H9 (cell line): ENCODE measurements at regions not wholly inside any gene's neighbourhood (a gene's known extent, or its start where the extent isn't known, plus 50 kb on each side); places are given as distances from the start of the nearest gene placed in this dataset.

Experiments
- DNase-seq: peaks from one replicate; pipeline ENCODE4 v3.0.0-alpha.2; 2017
- H2AFZ ChIP-seq: one replicate; pipeline ENCODE4 v1.6.1; 2013; ENCODE audit warnings: mild to moderate bottlenecking, low read length, control low read depth, moderate library complexity
- H2AK5ac ChIP-seq: 2 replicates; pipeline ENCODE4 v1.6.1; 2013; ENCODE audit warnings: low read length, control low read depth, mixed read lengths; ENCODE audit not compliant: insufficient read length
- H2BK120ac ChIP-seq: one replicate; pipeline ENCODE4 v1.6.1; 2013; ENCODE audit warnings: low read depth, mild to moderate bottlenecking, low read length, control low read depth, inconsistent platforms; ENCODE audit not compliant: poor library complexity, severe bottlenecking
- H2BK12ac ChIP-seq: 2 replicates; pipeline ENCODE4 v1.6.1; 2013; ENCODE audit warnings: low read length, control low read depth, mixed read lengths, low read depth; ENCODE audit not compliant: insufficient read length
- H2BK15ac ChIP-seq: 2 replicates; pipeline ENCODE4 v1.6.1; 2013; ENCODE audit warnings: low read depth, low read length, control low read depth
- H2BK20ac ChIP-seq: one replicate; pipeline ENCODE4 v1.6.1; 2013; ENCODE audit warnings: low read depth, mild to moderate bottlenecking, low read length, control low read depth, inconsistent platforms; ENCODE audit not compliant: poor library complexity, severe bottlenecking
- H2BK5ac ChIP-seq: 2 replicates; pipeline ENCODE4 v1.6.1; 2013; ENCODE audit warnings: low read length, control low read depth, mixed read lengths; ENCODE audit not compliant: insufficient read length
- H3K14ac ChIP-seq: 2 replicates; pipeline ENCODE4 v1.6.1; 2013; ENCODE audit warnings: low read length, control low read depth; ENCODE audit not compliant: insufficient read depth
- H3K18ac ChIP-seq: 2 replicates; pipeline ENCODE4 v1.6.1; 2013; ENCODE audit warnings: low read depth, mild to moderate bottlenecking, mixed read lengths, low read length, control low read depth; ENCODE audit not compliant: insufficient read length
- H3K23ac ChIP-seq: 2 replicates; pipeline ENCODE4 v1.6.1; 2013; ENCODE audit warnings: low read length, control low read depth, mixed read lengths, low read depth; ENCODE audit not compliant: insufficient read length
- H3K23me2 ChIP-seq: 2 replicates; pipeline ENCODE4 v1.6.1; 2013; ENCODE audit warnings: low read depth, mild to moderate bottlenecking, mixed read lengths, low read length, control low read depth; ENCODE audit not compliant: insufficient read length, poor library complexity, severe bottlenecking
- H3K27ac ChIP-seq: 2 replicates; pipeline ENCODE4 v1.5.1; 2013; ENCODE audit warnings: low read length, control low read depth, mixed read lengths, low read depth; ENCODE audit not compliant: insufficient read length
- H3K27me3 ChIP-seq: 2 replicates; pipeline ENCODE4 v1.6.1; 2013; ENCODE audit warnings: low read length, control low read depth, inconsistent platforms; ENCODE audit not compliant: insufficient read depth
- H3K4ac ChIP-seq: 2 replicates; pipeline ENCODE4 v1.6.1; 2013; ENCODE audit warnings: low read depth, mild to moderate bottlenecking, control low read depth, inconsistent platforms, low read length, moderate library complexity
- H3K4me1 ChIP-seq: 2 replicates; pipeline ENCODE4 v1.6.1; 2013; ENCODE audit warnings: low read length, control low read depth, inconsistent platforms; ENCODE audit not compliant: insufficient read depth
- H3K4me2 ChIP-seq: 2 replicates; pipeline ENCODE4 v1.6.1; 2013; ENCODE audit warnings: low read length, control low read depth, mixed read lengths; ENCODE audit not compliant: insufficient read length, insufficient read depth
- H3K56ac ChIP-seq: 2 replicates; pipeline ENCODE4 v1.6.1; 2013; ENCODE audit warnings: low read depth, mild to moderate bottlenecking, mixed read lengths, low read length, control low read depth; ENCODE audit not compliant: insufficient read length
- H3K79me1 ChIP-seq: 2 replicates; pipeline ENCODE4 v1.6.1; 2013; ENCODE audit warnings: low read depth, mild to moderate bottlenecking, moderate library complexity, low read length, control low read depth, inconsistent platforms; ENCODE audit not compliant: insufficient read depth, poor library complexity, severe bottlenecking
- H3K79me2 ChIP-seq: 2 replicates; pipeline ENCODE4 v1.6.1; 2013; ENCODE audit warnings: low read length, control low read depth, inconsistent platforms; ENCODE audit not compliant: insufficient read depth
- H3K9ac ChIP-seq: 2 replicates; pipeline ENCODE4 v1.6.1; 2013; ENCODE audit warnings: low read length, control low read depth, mixed read lengths; ENCODE audit not compliant: insufficient read length; ENCODE audit errors: extremely low read depth
- H3K9me3 ChIP-seq: one replicate; pipeline ENCODE4 v1.6.1; 2013; ENCODE audit warnings: low read depth, low read length, inconsistent platforms; ENCODE audit not compliant: control insufficient read depth
- H3T11ph ChIP-seq: one replicate; pipeline ENCODE4 v1.6.1; 2013; ENCODE audit warnings: mild to moderate bottlenecking, low read length, control low read depth, inconsistent platforms
- H4K20me1 ChIP-seq: one replicate; pipeline ENCODE4 v1.6.1; 2013; ENCODE audit not compliant: control insufficient read depth, insufficient read length, insufficient read depth
- H4K5ac ChIP-seq: 2 replicates; pipeline ENCODE4 v1.6.1; 2013; ENCODE audit warnings: low read depth, mild to moderate bottlenecking, mixed read lengths, low read length, control low read depth; ENCODE audit not compliant: insufficient read length
- H4K8ac ChIP-seq: replicated peaks from 2 replicates; pipeline ENCODE4 v1.6.1; 2013; ENCODE audit warnings: low read length, control low read depth, mixed read lengths, low read depth; ENCODE audit not compliant: insufficient read length
- H4K91ac ChIP-seq: 2 replicates; pipeline ENCODE4 v1.6.1; 2013; ENCODE audit warnings: low read depth, mild to moderate bottlenecking, moderate library complexity, mixed read lengths, low read length, control low read depth; ENCODE audit not compliant: insufficient read length
- H3K27ac Mint-ChIP-seq, 3 experiments: 2 replicates in 2 of 3; 3 replicates in 1 of 3; pipeline ENCODE4 v1.8.0; 2020 to 2021; ENCODE audit warnings: mixed read lengths in 3 of 3, mild to moderate bottlenecking in 1 of 3, moderate library complexity in 1 of 3
- H3K27me3 Mint-ChIP-seq: 2 replicates; pipeline ENCODE4 v1.8.0; 2021; ENCODE audit warnings: low read depth, mild to moderate bottlenecking, moderate library complexity, mixed read lengths
- H3K36me3 Mint-ChIP-seq, 3 experiments: 2 replicates in 2 of 3; 3 replicates in 1 of 3; pipeline ENCODE4 v1.8.0; 2020 to 2021; ENCODE audit warnings: low read depth in 3 of 3, mixed read lengths in 3 of 3; ENCODE audit not compliant: insufficient read depth in 1 of 3
- H3K4me1 Mint-ChIP-seq, 2 experiments: 2 replicates each; pipeline ENCODE4 v1.8.0; 2020; ENCODE audit warnings: mixed read lengths in 2 of 2
- H3K4me3 Mint-ChIP-seq, 2 experiments: 2 replicates in 1 of 2; 3 replicates in 1 of 2; pipeline ENCODE4 v1.8.0; 2020 to 2021; ENCODE audit warnings: mild to moderate bottlenecking in 2 of 2, mixed read lengths in 2 of 2, moderate library complexity in 1 of 2
- H3K9me3 Mint-ChIP-seq, 2 experiments: 2 replicates in 1 of 2; 3 replicates in 1 of 2; pipeline ENCODE4 v1.8.0; 2020; ENCODE audit warnings: mild to moderate bottlenecking in 2 of 2, mixed read lengths in 2 of 2, moderate library complexity in 1 of 2
- WGBS: extraction: QIAGEN DNeasy Blood & Tissue Kit; methylation state at CpG from one replicate; pipeline ENCODE4 v1.1.7; 2013; ENCODE audit warnings: missing lambda C conversion rate, low lambda C conversion rate, mixed read lengths; ENCODE audit not compliant: insufficient read length; ENCODE audit errors: extremely low coverage; 5-methylcytosine and 5-hydroxymethylcytosine counted together
- TF ChIP-seq, protein P1 (sequence below): fragments of 200-600 bp; sonication (generic); conservative IDR thresholded peaks from 3 replicates; pipeline ENCODE4 v1.8.0; 2021; ENCODE audit warnings: antibody characterized with exemption, mild to moderate bottlenecking

- H4K20me1 ChIP-seq: no peaks in the 10 kb centered on the region
- H3K14ac ChIP-seq: no peak overlapping the region
- H2AFZ ChIP-seq: no peak overlapping the region
- H3K9ac ChIP-seq: no peak overlapping the region
- no peak overlapping the region for H2BK15ac ChIP-seq
- no peaks in the 10 kb centered on the region for H3K4me1 ChIP-seq
- no peak overlapping the region for H2BK5ac ChIP-seq
- H3K9me3 ChIP-seq: no peaks in the 10 kb centered on the region
- no peak for DNase-seq
- WGBS: no CpG with 5 or more reads among the region's 1 CpG
- H3K23ac ChIP-seq: no peak overlapping the region
- H3T11ph ChIP-seq: no peak overlapping the region
- H2BK120ac ChIP-seq: no peak overlapping the region
- Mint-ChIP-seq H3K27ac (no peak overlapping the region), H3K4me1 (peaks cover 0 to under 1% of the 10 kb centered on the region in 2 experiments; a peak in 1 of 4 replicates), H3K36me3 (peaks cover 0 to 5% (median 0%) of the 10 kb centered on the region in 3 experiments; a peak in 1 of 7 replicates), H3K27me3 (no peaks in the 10 kb centered on the region), H3K4me3 (no peak overlapping the region), H3K9me3 (peaks cover 0 to 5% of the 10 kb centered on the region in 2 experiments; a peak in 2 of 5 replicates)
- no peaks in the 10 kb centered on the region for H3K27me3 ChIP-seq
- no peaks in the 10 kb centered on the region for H3K79me2 ChIP-seq
- no peak overlapping the region for H2BK12ac ChIP-seq
- no peaks in the 10 kb centered on the region for H3K23me2 ChIP-seq
- no peak overlapping the region for H3K56ac ChIP-seq
- TF ChIP-seq, protein P1, sequence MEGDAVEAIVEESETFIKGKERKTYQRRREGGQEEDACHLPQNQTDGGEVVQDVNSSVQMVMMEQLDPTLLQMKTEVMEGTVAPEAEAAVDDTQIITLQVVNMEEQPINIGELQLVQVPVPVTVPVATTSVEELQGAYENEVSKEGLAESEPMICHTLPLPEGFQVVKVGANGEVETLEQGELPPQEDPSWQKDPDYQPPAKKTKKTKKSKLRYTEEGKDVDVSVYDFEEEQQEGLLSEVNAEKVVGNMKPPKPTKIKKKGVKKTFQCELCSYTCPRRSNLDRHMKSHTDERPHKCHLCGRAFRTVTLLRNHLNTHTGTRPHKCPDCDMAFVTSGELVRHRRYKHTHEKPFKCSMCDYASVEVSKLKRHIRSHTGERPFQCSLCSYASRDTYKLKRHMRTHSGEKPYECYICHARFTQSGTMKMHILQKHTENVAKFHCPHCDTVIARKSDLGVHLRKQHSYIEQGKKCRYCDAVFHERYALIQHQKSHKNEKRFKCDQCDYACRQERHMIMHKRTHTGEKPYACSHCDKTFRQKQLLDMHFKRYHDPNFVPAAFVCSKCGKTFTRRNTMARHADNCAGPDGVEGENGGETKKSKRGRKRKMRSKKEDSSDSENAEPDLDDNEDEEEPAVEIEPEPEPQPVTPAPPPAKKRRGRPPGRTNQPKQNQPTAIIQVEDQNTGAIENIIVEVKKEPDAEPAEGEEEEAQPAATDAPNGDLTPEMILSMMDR: no peak
- no peak overlapping the region for H3K4ac ChIP-seq
- H3K4me2 ChIP-seq: no peak overlapping the region
- H4K8ac ChIP-seq: no peak overlapping the region
- no peaks in the 10 kb centered on the region for H3K79me1 ChIP-seq
- H3K27ac ChIP-seq: no peak overlapping the region
- H4K5ac ChIP-seq: no peak overlapping the region
- no peak overlapping the region for H2BK20ac ChIP-seq
- H4K91ac ChIP-seq: no peak overlapping the region
- no peak overlapping the region for H2AK5ac ChIP-seq
- H3K18ac ChIP-seq: no peak overlapping the region
Observed at GRCh38 chr4:125049711-125050110, 265.0 kb upstream of the FAT4 start.
